ENCODE measurements at regions not wholly inside any gene's neighbourhood (a gene's known extent, or its start where the extent isn't known, plus 50 kb on each side); places are given as distances from the start of the nearest gene placed in this dataset.

- ChIA-PET POLR2A (no interaction called here), CTCF (no interaction called here)
- H3K9me3 ChIP-seq: no peaks in the 10 kb centered on the region
- H3K79me2 ChIP-seq (ENCODE audit: insufficient read depth): no peaks in the 10 kb centered on the region
- H3K27me3 ChIP-seq (ENCODE audit: insufficient read depth): no peaks in the 10 kb centered on the region
- no peaks in the 10 kb centered on the region for H3K9me2 ChIP-seq
- H2AFZ ChIP-seq (ENCODE audit: low read depth): no peak overlapping the region
- H3F3A ChIP-seq (replicated peaks; ENCODE audit: insufficient read depth): no peaks in the 10 kb centered on the region
- H3K36me3 ChIP-seq (replicated peaks in 1 of 2; ENCODE audit: control insufficient read depth in 1 of 2, insufficient read depth in 2 of 2, low read length in 1 of 2): no peaks in the 10 kb centered on the region
- H4K20me1 ChIP-seq (ENCODE audit: insufficient read depth): no peaks in the 10 kb centered on the region
- no peak overlapping the region for H3K4me3 ChIP-seq (ENCODE audit: low read depth in 2 of 2, low read length in 1 of 2)
- DNase-seq: no peak
- no peak for TF ChIP-seq NRF1 (IDR thresholded peaks at IDR 0.05; ENCODE audit: low read depth, low read length)
- TF ChIP-seq SIN3A (IDR thresholded peaks at IDR 0.05; ENCODE audit: borderline replicate concordance, low read depth, low read length): no peak
- no peak for TF ChIP-seq RXRA (IDR thresholded peaks at IDR 0.05; ENCODE audit: borderline replicate concordance, low read depth)
- WGBS (ENCODE audit: low lambda C conversion rate): 53% methylated on average over 5 of the region's 5 CpGs
- no peak overlapping the region for H3K9ac ChIP-seq
- no peak overlapping the region for H3K4me2 ChIP-seq
- H3K27ac ChIP-seq (ENCODE audit: low read depth in 2 of 2, low read length in 1 of 2): no peak overlapping the region
- peaks cover 0 to 25% of the 10 kb centered on the region in 2 experiments; a peak in 2 of 4 replicates for H3K4me1 ChIP-seq (ENCODE audit: control insufficient read depth in 1 of 2, insufficient read depth in 2 of 2, low read depth in 1 of 2, low read length in 1 of 2)
Measured at GRCh38 chr2:5990086-5990485, 297.9 kb downstream of the SOX11 start.

- H3K79me2 ChIP-seq (ENCODE audit: insufficient read depth): no peaks in the 10 kb centered on the region
- TF ChIP-seq GABPA (IDR thresholded peaks at IDR 0.05; ENCODE audit: low read depth): no peak
- TF ChIP-seq RCOR1 (IDR thresholded peaks at IDR 0.05; ENCODE audit: low read length): no peak
- no peak for TF ChIP-seq IRF3 (IDR thresholded peaks at IDR 0.05; ENCODE audit: low read depth, low read length)
- no peak for TF ChIP-seq USF1 (IDR thresholded peaks at IDR 0.05; ENCODE audit: borderline replicate concordance, low read depth)
- no peak for TF ChIP-seq FOSL2 (IDR thresholded peaks at IDR 0.05; ENCODE audit: borderline replicate concordance, low read depth)
- no peak for TF ChIP-seq MAX (IDR thresholded peaks at IDR 0.05; ENCODE audit: low read depth)
- no peak for TF ChIP-seq SMC3 (IDR thresholded peaks at IDR 0.05; ENCODE audit: low read depth, low read length)
- no peak for TF ChIP-seq ZBTB33 (IDR thresholded peaks at IDR 0.05; ENCODE audit: borderline replicate concordance, low read depth)
- no peak for TF ChIP-seq PBX3 (IDR thresholded peaks at IDR 0.05)
- TF ChIP-seq REST (IDR thresholded peaks at IDR 0.05; ENCODE audit: low read depth, low read length): no peak
- no peak for TF ChIP-seq EZH2phosphoT487 (IDR thresholded peaks at IDR 0.05; ENCODE audit: borderline replicate concordance, low read depth)
- TF ChIP-seq YY1 (IDR thresholded peaks at IDR 0.05; ENCODE audit: low read depth): no peak
- no peak for TF ChIP-seq FOXM1 (IDR thresholded peaks at IDR 0.05; ENCODE audit: low read depth)
- no peak for TF ChIP-seq RXRA (IDR thresholded peaks at IDR 0.05; ENCODE audit: borderline replicate concordance, low read depth)
- no peak for TF ChIP-seq SIN3A (IDR thresholded peaks at IDR 0.05; ENCODE audit: borderline replicate concordance, low read depth, low read length)
Measured at GRCh38 chr2:5991305-5991968, 299.3 kb downstream of the SOX11 start.

More at GRCh38 chr2:5991305-5991968, 299.3 kb downstream of the SOX11 start:
- Histone ChIP-seq H3K36me3 (replicated peaks in 1 of 2; ENCODE audit: control insufficient read depth in 1 of 2, insufficient read depth in 2 of 2, low read length in 1 of 2) (no peaks in the 10 kb centered on the region), H3K27me3 (ENCODE audit: insufficient read depth) (no peaks in the 10 kb centered on the region), H2AFZ (ENCODE audit: low read depth) (no peak overlapping the region), H3K4me1 (ENCODE audit: control insufficient read depth in 1 of 2, insufficient read depth in 2 of 2, low read depth in 1 of 2, low read length in 1 of 2) (peaks cover 0 to 20% of the 10 kb centered on the region in 2 experiments; a peak in 2 of 4 replicates), H3K4me3 (ENCODE audit: low read depth in 2 of 2, low read length in 1 of 2) (no peak overlapping the region), H3K9me3 (no peaks in the 10 kb centered on the region), H3K9me2 (no peaks in the 10 kb centered on the region), H3K9ac (no peak overlapping the region), H3K27ac (ENCODE audit: low read depth in 2 of 2, low read length in 1 of 2) (no peak overlapping the region), H3F3A (replicated peaks; ENCODE audit: insufficient read depth) (no peaks in the 10 kb centered on the region), H4K20me1 (ENCODE audit: insufficient read depth) (no peaks in the 10 kb centered on the region), H3K4me2 (no peak overlapping the region)
- no peak for DNase-seq
- ChIA-PET POLR2A (no interaction called here), CTCF (no interaction called here)
- WGBS (ENCODE audit: low lambda C conversion rate): 43% methylated on average over 8 of the region's 8 CpGs

Data from SK-N-SH (cell line).